ENCODE measurements at regions not wholly inside any gene's neighbourhood (a gene's known extent, or its start where the extent isn't known, plus 50 kb on each side); places are given as distances from the start of the nearest gene placed in this dataset.

GRCh38 chr9:89780959-89781358, 176.1 kb downstream of the GADD45G start:
- POLR2A ChIA-PET, result no interaction called here
- H3K4me3 Mint-ChIP-seq (ENCODE audit: unreplicated experiment), result no peak overlapping the region

GRCh38 chr9:89781838-89782540, 177.2 kb downstream of the GADD45G start:
- CTCF ChIA-PET, result no interaction called here
- Histone ChIP-seq H3K9me3 (no peaks in the 10 kb centered on the region), H3K27me3 (replicated peaks; ENCODE audit: control insufficient read depth, insufficient read depth, low read length) (no peaks in the 10 kb centered on the region), H3K4me1 (peaks cover 9% of the 10 kb centered on the region; the same call in 1 of the 2 replicates), H3K36me3 (ENCODE audit: control insufficient read depth, insufficient read depth, low read length) (no peaks in the 10 kb centered on the region), H3K4me3 (ENCODE audit: low read depth, low read length) (no peak overlapping the region)
- H3K4me3 Mint-ChIP-seq (ENCODE audit: unreplicated experiment), result no peak overlapping the region
- intact Hi-C loops (cut with micrococcal nuclease; ENCODE audit: unreplicated experiment), result no loop called here
- POLR2A ChIA-PET, result no interaction called here
- TF ChIP-seq, protein P1, sequence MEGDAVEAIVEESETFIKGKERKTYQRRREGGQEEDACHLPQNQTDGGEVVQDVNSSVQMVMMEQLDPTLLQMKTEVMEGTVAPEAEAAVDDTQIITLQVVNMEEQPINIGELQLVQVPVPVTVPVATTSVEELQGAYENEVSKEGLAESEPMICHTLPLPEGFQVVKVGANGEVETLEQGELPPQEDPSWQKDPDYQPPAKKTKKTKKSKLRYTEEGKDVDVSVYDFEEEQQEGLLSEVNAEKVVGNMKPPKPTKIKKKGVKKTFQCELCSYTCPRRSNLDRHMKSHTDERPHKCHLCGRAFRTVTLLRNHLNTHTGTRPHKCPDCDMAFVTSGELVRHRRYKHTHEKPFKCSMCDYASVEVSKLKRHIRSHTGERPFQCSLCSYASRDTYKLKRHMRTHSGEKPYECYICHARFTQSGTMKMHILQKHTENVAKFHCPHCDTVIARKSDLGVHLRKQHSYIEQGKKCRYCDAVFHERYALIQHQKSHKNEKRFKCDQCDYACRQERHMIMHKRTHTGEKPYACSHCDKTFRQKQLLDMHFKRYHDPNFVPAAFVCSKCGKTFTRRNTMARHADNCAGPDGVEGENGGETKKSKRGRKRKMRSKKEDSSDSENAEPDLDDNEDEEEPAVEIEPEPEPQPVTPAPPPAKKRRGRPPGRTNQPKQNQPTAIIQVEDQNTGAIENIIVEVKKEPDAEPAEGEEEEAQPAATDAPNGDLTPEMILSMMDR (IDR thresholded peaks at IDR 0.05; ENCODE audit: insufficient read depth in 1 of 2, low read depth in 1 of 2, low read length in 1 of 2, severe bottlenecking in 1 of 2, unreplicated experiment in 1 of 2), result no peak
- DNase-seq, result no peak
- BruUV-seq (replicated peaks), result no TSS peak
- H3K9me3 Mint-ChIP-seq (ENCODE audit: unreplicated experiment), result no peaks in the 10 kb centered on the region
- no peaks in the 10 kb centered on the region for H3K27me3 Mint-ChIP-seq (ENCODE audit: insufficient read depth, unreplicated experiment)
- H3K4me1 Mint-ChIP-seq (ENCODE audit: low read depth, unreplicated experiment), result no peaks in the 10 kb centered on the region
- H3K36me3 Mint-ChIP-seq (ENCODE audit: insufficient read depth, unreplicated experiment), result no peaks in the 10 kb centered on the region
- no peak overlapping the region for H3K27ac Mint-ChIP-seq (ENCODE audit: unreplicated experiment)

More at GRCh38 chr9:89780959-89781358, 176.1 kb downstream of the GADD45G start:
- Histone ChIP-seq H3K27me3 (replicated peaks; ENCODE audit: control insufficient read depth, insufficient read depth, low read length) (no peaks in the 10 kb centered on the region), H3K4me1 (peaks cover 9% of the 10 kb centered on the region; the same call in 1 of the 2 replicates), H3K36me3 (ENCODE audit: control insufficient read depth, insufficient read depth, low read length) (no peaks in the 10 kb centered on the region), H3K9me3 (no peaks in the 10 kb centered on the region), H3K4me3 (ENCODE audit: low read depth, low read length) (no peak overlapping the region)
- Mint-ChIP-seq H3K36me3 (ENCODE audit: insufficient read depth, unreplicated experiment) (no peaks in the 10 kb centered on the region), H3K27ac (ENCODE audit: unreplicated experiment) (no peak overlapping the region), H3K9me3 (ENCODE audit: unreplicated experiment) (no peaks in the 10 kb centered on the region), H3K4me1 (ENCODE audit: low read depth, unreplicated experiment) (no peaks in the 10 kb centered on the region), H3K27me3 (ENCODE audit: insufficient read depth, unreplicated experiment) (no peaks in the 10 kb centered on the region)
- intact Hi-C loops (cut with micrococcal nuclease; ENCODE audit: unreplicated experiment), result no loop called here
- TF ChIP-seq, protein P1 (IDR thresholded peaks at IDR 0.05; ENCODE audit: insufficient read depth in 1 of 2, low read depth in 1 of 2, low read length in 1 of 2, severe bottlenecking in 1 of 2, unreplicated experiment in 1 of 2), result no peak
- CTCF ChIA-PET, result no interaction called here
- DNase-seq, result no peak
- BruUV-seq (replicated peaks), result no TSS peak

- H3K4me3 Mint-ChIP-seq (ENCODE audit: unreplicated experiment), result no peak overlapping the region
- no peak for DNase-seq
- intact Hi-C loops (cut with micrococcal nuclease; ENCODE audit: unreplicated experiment), result no loop called here
- no peaks in the 10 kb centered on the region for H3K36me3 Mint-ChIP-seq (ENCODE audit: insufficient read depth, unreplicated experiment)
- H3K4me3 ChIP-seq (ENCODE audit: low read depth, low read length), result no peak overlapping the region
- H3K27ac Mint-ChIP-seq (ENCODE audit: unreplicated experiment), result no peak overlapping the region
- ChIA-PET CTCF (no interaction called here), POLR2A (no interaction called here)
- no TSS peak for BruUV-seq (replicated peaks)
- H3K36me3 ChIP-seq (ENCODE audit: control insufficient read depth, insufficient read depth, low read length), result no peaks in the 10 kb centered on the region
- H3K27me3 ChIP-seq (replicated peaks; ENCODE audit: control insufficient read depth, insufficient read depth, low read length), result no peaks in the 10 kb centered on the region
- H3K9me3 Mint-ChIP-seq (ENCODE audit: unreplicated experiment), result no peaks in the 10 kb centered on the region
- no peaks in the 10 kb centered on the region for H3K4me1 ChIP-seq
- H3K4me1 Mint-ChIP-seq (ENCODE audit: low read depth, unreplicated experiment), result no peaks in the 10 kb centered on the region
- no peaks in the 10 kb centered on the region for H3K9me3 ChIP-seq
- H3K27me3 Mint-ChIP-seq (ENCODE audit: insufficient read depth, unreplicated experiment), result no peaks in the 10 kb centered on the region
- TF ChIP-seq, protein P1 (IDR thresholded peaks at IDR 0.05; ENCODE audit: insufficient read depth in 1 of 2, low read depth in 1 of 2, low read length in 1 of 2, severe bottlenecking in 1 of 2, unreplicated experiment in 1 of 2), result no peak
Observed at GRCh38 chr9:89786655-89787054, 181.8 kb downstream of the GADD45G start.

Measured in Caco-2 (cell line).